DOHH2 (cell line): ENCODE measurements at regions not wholly inside any gene's neighbourhood (a gene's known extent, or its start where the extent isn't known, plus 50 kb on each side); places are given as distances from the start of the nearest gene placed in this dataset.

Source experiments
- H3F3A ChIP-seq: fragments of 200-600 bp; sonication (generic), shearing (Covaris generic); 2 replicates; pipeline ENCODE4 v1.6.0; 2016; ENCODE audit warnings: antibody characterized with exemption, mild to moderate bottlenecking; ENCODE audit not compliant: control insufficient read depth, insufficient read depth
- H3K27ac ChIP-seq: fragments of 200-600 bp; sonication (generic); 2 replicates; pipeline ENCODE4 v1.5.1; 2014; ENCODE audit warnings: low read depth, mild to moderate bottlenecking, low read length, moderate library complexity
- H3K27me3 ChIP-seq: fragments of 200-600 bp; sonication (generic); 2 replicates; pipeline ENCODE4 v1.6.1; 2014; ENCODE audit warnings: mild to moderate bottlenecking, low read length, mixed read lengths; ENCODE audit not compliant: control insufficient read depth
- H3K36me3 ChIP-seq: fragments of 200-600 bp; sonication (generic); 2 replicates; pipeline ENCODE4 v1.6.1; 2014; ENCODE audit warnings: mild to moderate bottlenecking, low read length, moderate library complexity, mixed read lengths; ENCODE audit not compliant: control insufficient read depth
- H3K4me1 ChIP-seq: fragments of 200-600 bp; sonication (generic); 2 replicates; pipeline ENCODE4 v1.6.1; 2014; ENCODE audit warnings: mild to moderate bottlenecking, low read length, mixed read lengths; ENCODE audit not compliant: control insufficient read depth
- H3K4me2 ChIP-seq: fragments of 200-600 bp; sonication (generic); 2 replicates; pipeline ENCODE4 v1.6.0; 2014; ENCODE audit warnings: mild to moderate bottlenecking, low read length, moderate library complexity
- H3K4me3 ChIP-seq: fragments of 200-600 bp; sonication (generic); 2 replicates; pipeline ENCODE4 v1.5.1; 2014; ENCODE audit warnings: mild to moderate bottlenecking, low read length, mixed read lengths
- H3K79me2 ChIP-seq: fragments of 200-600 bp; sonication (generic); 2 replicates; pipeline ENCODE4 v1.6.1; 2014; ENCODE audit warnings: mild to moderate bottlenecking, low read length, mixed read lengths; ENCODE audit not compliant: control insufficient read depth
- H3K9me2 ChIP-seq: fragments of 200-600 bp; sonication (generic); replicated peaks from 2 replicates; pipeline ENCODE4 v1.6.1; 2014; ENCODE audit warnings: mild to moderate bottlenecking, low read length, mixed read lengths; ENCODE audit not compliant: control insufficient read depth
- H3K9me3 ChIP-seq: fragments of 200-600 bp; sonication (generic); 2 replicates; pipeline ENCODE4 v1.6.1; 2014; ENCODE audit warnings: antibody characterized with exemption, low read length, mixed read lengths; ENCODE audit not compliant: control insufficient read depth, insufficient read depth
- H4K20me1 ChIP-seq: fragments of 200-600 bp; sonication (generic); 2 replicates; pipeline ENCODE4 v1.6.0; 2014; ENCODE audit warnings: low read depth, mild to moderate bottlenecking, antibody characterized with exemption, low read length, moderate library complexity; ENCODE audit not compliant: control insufficient read depth, insufficient read depth
- EZH2phosphoT487 ChIP-seq: fragments of 200-600 bp; sonication (generic); IDR thresholded peaks from 2 replicates; pipeline ENCODE4 v1.6.1; 2017; ENCODE audit warnings: borderline replicate concordance, mild to moderate bottlenecking, antibody characterized with exemption, low read length, moderate library complexity, mixed read lengths
- TF ChIP-seq, protein P1 (sequence below): fragments of 200-600 bp; sonication (generic); IDR thresholded peaks from one replicate; pipeline ENCODE4 v1.5.1; 2014; ENCODE audit warnings: antibody characterized with exemption, mild to moderate bottlenecking, low read depth, low read length; ENCODE audit not compliant: poor library complexity, severe bottlenecking

- H3K36me3 ChIP-seq: no peaks in the 10 kb centered on the region
- no peaks in the 10 kb centered on the region for H3K27me3 ChIP-seq
- no peak overlapping the region for H3K27ac ChIP-seq
- no peaks in the 10 kb centered on the region for H3K9me3 ChIP-seq
- H3K4me3 ChIP-seq: no peak overlapping the region
- H3K4me1 ChIP-seq: no peaks in the 10 kb centered on the region
- H3K4me2 ChIP-seq: no peak overlapping the region
- no peaks in the 10 kb centered on the region for H4K20me1 ChIP-seq
- H3K9me2 ChIP-seq: no peaks in the 10 kb centered on the region
- H3K79me2 ChIP-seq: no peaks in the 10 kb centered on the region
- no peaks in the 10 kb centered on the region for H3F3A ChIP-seq
- TF ChIP-seq, protein P1, sequence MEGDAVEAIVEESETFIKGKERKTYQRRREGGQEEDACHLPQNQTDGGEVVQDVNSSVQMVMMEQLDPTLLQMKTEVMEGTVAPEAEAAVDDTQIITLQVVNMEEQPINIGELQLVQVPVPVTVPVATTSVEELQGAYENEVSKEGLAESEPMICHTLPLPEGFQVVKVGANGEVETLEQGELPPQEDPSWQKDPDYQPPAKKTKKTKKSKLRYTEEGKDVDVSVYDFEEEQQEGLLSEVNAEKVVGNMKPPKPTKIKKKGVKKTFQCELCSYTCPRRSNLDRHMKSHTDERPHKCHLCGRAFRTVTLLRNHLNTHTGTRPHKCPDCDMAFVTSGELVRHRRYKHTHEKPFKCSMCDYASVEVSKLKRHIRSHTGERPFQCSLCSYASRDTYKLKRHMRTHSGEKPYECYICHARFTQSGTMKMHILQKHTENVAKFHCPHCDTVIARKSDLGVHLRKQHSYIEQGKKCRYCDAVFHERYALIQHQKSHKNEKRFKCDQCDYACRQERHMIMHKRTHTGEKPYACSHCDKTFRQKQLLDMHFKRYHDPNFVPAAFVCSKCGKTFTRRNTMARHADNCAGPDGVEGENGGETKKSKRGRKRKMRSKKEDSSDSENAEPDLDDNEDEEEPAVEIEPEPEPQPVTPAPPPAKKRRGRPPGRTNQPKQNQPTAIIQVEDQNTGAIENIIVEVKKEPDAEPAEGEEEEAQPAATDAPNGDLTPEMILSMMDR: no peak
- TF ChIP-seq EZH2phosphoT487: no peak
Measured at GRCh38 chr10:44180321-44181168, 204.4 kb downstream of the CXCL12 start.

GRCh38 chr10:44178856-44179255 lies 206.0 kb downstream of the CXCL12 start:
- no peaks in the 10 kb centered on the region for H3K9me3 ChIP-seq
- H3K4me2 ChIP-seq: no peak overlapping the region
- H4K20me1 ChIP-seq: no peaks in the 10 kb centered on the region
- no peak overlapping the region for H3K27ac ChIP-seq
- no peaks in the 10 kb centered on the region for H3K79me2 ChIP-seq
- H3K36me3 ChIP-seq: no peaks in the 10 kb centered on the region
- H3K4me3 ChIP-seq: no peak overlapping the region
- TF ChIP-seq, protein P1: no peak
- no peak for TF ChIP-seq EZH2phosphoT487
- H3K27me3 ChIP-seq: no peaks in the 10 kb centered on the region
- H3K9me2 ChIP-seq: no peaks in the 10 kb centered on the region
- no peaks in the 10 kb centered on the region for H3K4me1 ChIP-seq
- H3F3A ChIP-seq: no peaks in the 10 kb centered on the region

DNA sequence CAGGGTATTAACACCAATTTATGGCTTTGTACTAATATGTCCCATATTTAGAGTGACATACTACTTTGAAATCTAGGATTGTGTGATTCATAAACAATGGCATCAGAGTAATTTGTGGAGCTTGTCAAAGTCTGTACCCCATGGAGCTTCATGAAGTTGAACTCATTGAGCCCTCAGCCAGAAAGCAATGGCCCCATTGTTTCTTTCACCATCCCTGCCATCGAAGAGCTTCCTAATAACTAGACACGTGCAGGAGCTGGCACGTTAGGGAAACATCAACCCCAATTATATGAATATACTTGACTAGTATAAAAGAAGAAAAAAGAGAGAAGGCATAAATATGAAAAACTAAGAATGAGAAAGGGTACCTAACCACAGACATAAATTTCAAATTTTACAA lies 206.6 kb downstream of the CXCL12 start:
- H3K4me2 ChIP-seq: no peak overlapping the region
- no peak overlapping the region for H3K27ac ChIP-seq
- H3F3A ChIP-seq: no peaks in the 10 kb centered on the region
- no peaks in the 10 kb centered on the region for H3K4me1 ChIP-seq
- no peaks in the 10 kb centered on the region for H3K9me2 ChIP-seq
- H3K9me3 ChIP-seq: no peaks in the 10 kb centered on the region
- no peaks in the 10 kb centered on the region for H3K79me2 ChIP-seq
- no peak overlapping the region for H3K4me3 ChIP-seq
- no peaks in the 10 kb centered on the region for H4K20me1 ChIP-seq
- no peaks in the 10 kb centered on the region for H3K36me3 ChIP-seq
- no peaks in the 10 kb centered on the region for H3K27me3 ChIP-seq
- TF ChIP-seq, protein P1: no peak
- no peak for TF ChIP-seq EZH2phosphoT487
